GM12864 (cell line): ENCODE measurements at regions not wholly inside any gene's neighbourhood (a gene's known extent, or its start where the extent isn't known, plus 50 kb on each side); places are given as distances from the start of the nearest gene placed in this dataset.

ENCODE experiments used
- DNase-seq: peaks from one replicate; pipeline ENCODE4 v3.0.0-alpha.2; 2011; ENCODE audit warnings: low read depth
- H3K4me3 ChIP-seq: 2 replicates; pipeline ENCODE4 v1.5.1; 2011; ENCODE audit warnings: mild to moderate bottlenecking, low read depth, low read length, control low read depth
- TF ChIP-seq, protein P1 (sequence below): IDR thresholded peaks from 2 replicates; pipeline ENCODE4 v1.5.1; 2011; ENCODE audit warnings: low read depth, mild to moderate bottlenecking, moderate library complexity, low read length, control low read depth, inconsistent platforms; ENCODE audit errors: missing control alignments

DNA sequence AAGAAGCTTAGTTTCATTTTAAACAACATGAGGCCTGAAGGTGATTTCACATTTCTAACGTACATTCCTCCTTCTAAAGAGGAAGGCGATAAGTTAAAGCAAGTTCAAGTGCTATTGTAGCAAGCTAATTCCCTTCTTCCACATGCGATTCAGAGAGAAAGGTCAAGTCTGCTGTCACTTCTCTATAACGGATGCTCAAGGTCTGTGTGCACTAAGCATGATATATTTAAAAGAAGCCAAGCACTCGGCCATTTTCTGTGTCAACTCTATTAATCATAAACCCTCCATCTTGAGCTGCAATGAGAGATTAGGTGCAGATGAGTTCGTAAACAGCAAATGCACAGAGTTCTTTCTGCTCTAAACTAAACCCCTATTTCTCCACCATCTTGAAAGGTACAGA is 568.8 kb upstream of the ZFHX3 start:
- H3K4me3 ChIP-seq: no peak overlapping the region
- TF ChIP-seq, protein P1, sequence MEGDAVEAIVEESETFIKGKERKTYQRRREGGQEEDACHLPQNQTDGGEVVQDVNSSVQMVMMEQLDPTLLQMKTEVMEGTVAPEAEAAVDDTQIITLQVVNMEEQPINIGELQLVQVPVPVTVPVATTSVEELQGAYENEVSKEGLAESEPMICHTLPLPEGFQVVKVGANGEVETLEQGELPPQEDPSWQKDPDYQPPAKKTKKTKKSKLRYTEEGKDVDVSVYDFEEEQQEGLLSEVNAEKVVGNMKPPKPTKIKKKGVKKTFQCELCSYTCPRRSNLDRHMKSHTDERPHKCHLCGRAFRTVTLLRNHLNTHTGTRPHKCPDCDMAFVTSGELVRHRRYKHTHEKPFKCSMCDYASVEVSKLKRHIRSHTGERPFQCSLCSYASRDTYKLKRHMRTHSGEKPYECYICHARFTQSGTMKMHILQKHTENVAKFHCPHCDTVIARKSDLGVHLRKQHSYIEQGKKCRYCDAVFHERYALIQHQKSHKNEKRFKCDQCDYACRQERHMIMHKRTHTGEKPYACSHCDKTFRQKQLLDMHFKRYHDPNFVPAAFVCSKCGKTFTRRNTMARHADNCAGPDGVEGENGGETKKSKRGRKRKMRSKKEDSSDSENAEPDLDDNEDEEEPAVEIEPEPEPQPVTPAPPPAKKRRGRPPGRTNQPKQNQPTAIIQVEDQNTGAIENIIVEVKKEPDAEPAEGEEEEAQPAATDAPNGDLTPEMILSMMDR: no peak
- DNase-seq: no peak

- H3K4me3 ChIP-seq: no peak overlapping the region
- TF ChIP-seq, protein P1: no peak
- DNase-seq: peak; percentile 13
Measured at GRCh38 chr16:73616166-73616753, 568.3 kb upstream of the ZFHX3 start.

- no peak overlapping the region for H3K4me3 ChIP-seq
- TF ChIP-seq, protein P1: no peak
- DNase-seq: no peak
Measured at GRCh38 chr16:73615071-73615940, 567.4 kb upstream of the ZFHX3 start.

- no peak overlapping the region for H3K4me3 ChIP-seq
- TF ChIP-seq, protein P1: no peak
Measured at GRCh38 chr16:73614131-73614530, 566.2 kb upstream of the ZFHX3 start.

DNA sequence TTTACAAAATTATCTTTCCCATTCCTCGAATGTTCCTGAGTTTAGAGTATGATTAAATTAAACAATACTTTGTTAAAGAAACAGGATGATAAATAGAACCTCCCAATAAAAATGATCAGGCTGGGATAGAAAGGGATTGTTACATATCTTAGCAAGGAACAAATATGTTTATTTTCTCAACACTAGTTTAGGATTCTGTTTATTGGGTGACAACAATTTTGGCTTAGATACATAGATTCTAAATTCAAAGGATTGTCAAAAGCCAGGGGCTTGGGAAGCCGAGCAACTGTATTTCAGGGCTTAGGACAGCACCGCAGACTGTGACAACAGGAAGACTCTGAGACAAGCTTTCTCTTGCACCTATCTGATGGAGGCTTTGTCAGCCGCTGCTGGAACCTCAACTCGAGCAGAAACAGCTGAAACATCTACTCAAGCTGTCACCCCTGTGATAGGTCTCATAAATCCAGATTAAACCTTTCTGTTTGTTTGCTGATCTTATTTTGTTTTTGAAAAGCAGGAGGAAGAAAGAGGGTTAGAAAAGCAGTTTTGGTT is 562.8 kb upstream of the ZFHX3 start:
- TF ChIP-seq, protein P1: no peak
- no peak overlapping the region for H3K4me3 ChIP-seq
- no peak for DNase-seq

More at GRCh38 chr16:73614131-73614530, 566.2 kb upstream of the ZFHX3 start:
- DNase-seq: no peak

DNA sequence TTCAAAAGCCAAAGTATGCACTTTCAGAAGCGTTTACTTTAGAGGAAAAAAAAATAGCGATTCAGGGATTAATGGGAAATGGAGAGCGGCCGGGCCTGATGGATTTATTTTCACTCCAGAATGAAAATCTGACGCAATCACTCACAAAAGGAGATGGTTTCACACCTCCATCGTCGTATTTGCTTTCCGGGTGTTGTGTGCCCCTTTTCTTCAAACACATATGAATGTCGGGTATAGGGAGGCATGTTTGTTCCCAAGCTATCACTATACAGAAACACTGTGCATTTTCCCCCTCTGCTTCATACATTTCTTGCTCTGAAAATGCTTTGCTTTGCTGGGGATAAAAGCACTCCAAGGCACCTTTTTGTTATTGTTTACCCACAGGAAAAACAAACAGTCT is 562.2 kb upstream of the ZFHX3 start:
- no peak overlapping the region for H3K4me3 ChIP-seq
- no peak for DNase-seq
- TF ChIP-seq, protein P1: no peak

DNA sequence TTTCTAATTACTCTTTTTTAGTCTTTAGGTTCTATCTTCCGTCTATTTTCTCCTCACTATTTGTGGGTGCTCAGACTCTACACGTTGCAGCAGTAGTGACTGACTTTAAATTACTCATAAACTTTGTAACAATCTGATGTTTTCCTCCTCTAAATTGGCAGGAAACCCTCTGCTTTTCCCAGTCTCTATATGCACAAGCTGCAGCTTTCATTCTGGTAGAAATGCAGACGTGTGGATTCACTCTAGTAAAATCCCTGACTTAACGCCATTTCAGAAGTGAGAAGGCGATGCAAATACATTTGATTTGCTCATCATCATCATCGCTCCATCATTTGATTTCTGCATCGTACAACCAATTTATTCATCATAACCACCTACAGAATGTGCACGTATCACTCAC is 561.0 kb upstream of the ZFHX3 start:
- no peak for DNase-seq
- TF ChIP-seq, protein P1: no peak
- H3K4me3 ChIP-seq: no peak overlapping the region
